SK-N-SH treated with all-trans-retinoic acid at 6 μM for 48 hours (cell line): ENCODE measurements at regions not wholly inside any gene's neighbourhood (a gene's known extent, or its start where the extent isn't known, plus 50 kb on each side); places are given as distances from the start of the nearest gene placed in this dataset.

Experiments
- ATAC-seq: fragments of 200-7000 bp; cut with Tn5 transposase; 3 replicates; pipeline ENCODE4 v1.9.1; 2020; ENCODE audit warnings: mild to moderate bottlenecking, moderate library complexity
- ARNTL ChIP-seq: fragments of 450-650 bp; formaldehyde crosslinking; IDR thresholded peaks from 2 replicates; pipeline ENCODE4 v1.5.0; 2020; ENCODE audit warnings: low read depth, mild to moderate bottlenecking, moderate library complexity, borderline replicate concordance
- BACH2 ChIP-seq: fragments of 250-450 bp; sonication (Bioruptor Pico); IDR thresholded peaks from 2 replicates; pipeline ENCODE4 v1.9.0; 2021; ENCODE audit warnings: mild to moderate bottlenecking, borderline replicate concordance
- CREB5 ChIP-seq: fragments of 250-450 bp; sonication (Bioruptor Pico); IDR thresholded peaks from 2 replicates; pipeline ENCODE4 v1.5.1; 2020; ENCODE audit warnings: low read depth, mild to moderate bottlenecking, moderate library complexity
- CSDC2 ChIP-seq: fragments of 250-450 bp; sonication (Bioruptor Pico); IDR thresholded peaks from 2 replicates; pipeline ENCODE4 v1.5.0; 2020; ENCODE audit warnings: mild to moderate bottlenecking, moderate library complexity
- CSRNP3 ChIP-seq: fragments of 250-450 bp; sonication (Bioruptor Pico); IDR thresholded peaks from 2 replicates; pipeline ENCODE4 v1.5.1; 2021; ENCODE audit warnings: mild to moderate bottlenecking, moderate library complexity
- ESRRG ChIP-seq: fragments of 250-450 bp; sonication (Bioruptor Pico); IDR thresholded peaks from 2 replicates; pipeline ENCODE4 v1.6.1; 2021; ENCODE audit warnings: mild to moderate bottlenecking
- ISL1 ChIP-seq: fragments of 250-450 bp; sonication (Bioruptor Pico); IDR thresholded peaks from 2 replicates; pipeline ENCODE4 v2.1.2; 2022; ENCODE audit warnings: mild to moderate bottlenecking, moderate library complexity
- OSR1 ChIP-seq: fragments of 250-450 bp; sonication (Bioruptor Pico); IDR thresholded peaks from 2 replicates; pipeline ENCODE4 v1.8.0; 2022; ENCODE audit warnings: moderate library complexity, mild to moderate bottlenecking, inconsistent platforms
- PATZ1 ChIP-seq: fragments of 250-450 bp; sonication (Bioruptor Pico); IDR thresholded peaks from 2 replicates; pipeline ENCODE4 v1.8.0; 2020; ENCODE audit warnings: mild to moderate bottlenecking, moderate library complexity, borderline replicate concordance
- POU6F1 ChIP-seq: fragments of 250-450 bp; sonication (Bioruptor Pico); IDR thresholded peaks from 2 replicates; pipeline ENCODE4 v1.8.0; 2021; ENCODE audit warnings: low read depth, mild to moderate bottlenecking, moderate library complexity, borderline replicate concordance
- PPARA ChIP-seq: fragments of 250-450 bp; sonication (Bioruptor Pico); IDR thresholded peaks from 2 replicates; pipeline ENCODE4 v1.5.0; 2020; ENCODE audit warnings: mild to moderate bottlenecking, borderline replicate concordance
- RARB ChIP-seq: fragments of 250-450 bp; sonication (Bioruptor Pico); IDR thresholded peaks from 2 replicates; pipeline ENCODE4 v1.8.0; 2021; ENCODE audit warnings: mild to moderate bottlenecking, moderate library complexity
- SNAI2 ChIP-seq: fragments of 250-450 bp; sonication (Bioruptor Pico); IDR thresholded peaks from 2 replicates; pipeline ENCODE4 v1.5.0; 2020; ENCODE audit warnings: mild to moderate bottlenecking, moderate library complexity
- TCF4 ChIP-seq: fragments of 250-450 bp; sonication (Bioruptor Pico); IDR thresholded peaks from 2 replicates; pipeline ENCODE4 v1.8.0; 2021; ENCODE audit warnings: mild to moderate bottlenecking, moderate library complexity, borderline replicate concordance
- TOX ChIP-seq: fragments of 250-450 bp; sonication (Bioruptor Pico); IDR thresholded peaks from 2 replicates; pipeline ENCODE4 v1.8.0; 2021; ENCODE audit warnings: mild to moderate bottlenecking, moderate library complexity, borderline replicate concordance
- TSHZ2 ChIP-seq: fragments of 250-450 bp; sonication (Bioruptor Pico); IDR thresholded peaks from 2 replicates; pipeline ENCODE4 v1.5.0; 2020; ENCODE audit warnings: mild to moderate bottlenecking, moderate library complexity
- ZC3H10 ChIP-seq: fragments of 250-450 bp; sonication (Bioruptor Pico); IDR thresholded peaks from 2 replicates; pipeline ENCODE4 v1.5.1; 2021; ENCODE audit warnings: mild to moderate bottlenecking, moderate library complexity
- ZFP3 ChIP-seq: fragments of 250-450 bp; sonication (Bioruptor Pico); IDR thresholded peaks from 2 replicates; pipeline ENCODE4 v1.5.0; 2020; ENCODE audit warnings: mild to moderate bottlenecking, moderate library complexity
- ZFP30 ChIP-seq: fragments of 450-650 bp; formaldehyde crosslinking; IDR thresholded peaks from 2 replicates; pipeline ENCODE4 v1.5.0; 2022; ENCODE audit warnings: mild to moderate bottlenecking, moderate library complexity
- ZNF565 ChIP-seq: fragments of 450-650 bp; formaldehyde crosslinking; conservative IDR thresholded peaks from 2 replicates; pipeline ENCODE4 v1.5.0; 2020; ENCODE audit warnings: low read depth, mild to moderate bottlenecking, moderate library complexity
- ZNF8 ChIP-seq: fragments of 450-650 bp; formaldehyde crosslinking; IDR thresholded peaks from 2 replicates; pipeline ENCODE4 v1.5.0; 2020; ENCODE audit warnings: mild to moderate bottlenecking, moderate library complexity

GRCh38 chr12:91954747-91955146, 190.9 kb downstream of the BTG1 start (continued):
- TF ChIP-seq SNAI2 (CRISPR knock-in tag) = no peak
- no peak for TF ChIP-seq CREB5
- no peak for TF ChIP-seq ISL1 (CRISPR knock-in tag)
- no peak for TF ChIP-seq ZFP3

GRCh38 chr12:91954326-91954725, 191.3 kb downstream of the BTG1 start:
- TF ChIP-seq ZFP3 (no peak), PPARA (no peak), ZNF8 (CRISPR knock-in tag) (no peak), RARB (CRISPR knock-in tag) (no peak), TCF4 (no peak), ARNTL (CRISPR knock-in tag) (no peak), CSRNP3 (CRISPR knock-in tag) (no peak), ZNF565 (no peak), BACH2 (no peak), CREB5 (no peak), SNAI2 (CRISPR knock-in tag) (no peak), POU6F1 (no peak), TSHZ2 (CRISPR knock-in tag) (no peak), PATZ1 (no peak), OSR1 (no peak), ESRRG (no peak), CSDC2 (CRISPR knock-in tag) (no peak), ZC3H10 (CRISPR knock-in tag) (no peak), TOX (CRISPR knock-in tag) (no peak), ZFP30 (CRISPR knock-in tag) (no peak)

GRCh38 chr12:91952916-91953315, 192.7 kb downstream of the BTG1 start:
- no peak for ATAC-seq
- TF ChIP-seq ZNF565 (no peak), BACH2 (no peak), POU6F1 (no peak)

More at GRCh38 chr12:91954326-91954725, 191.3 kb downstream of the BTG1 start:
- no peak for ATAC-seq
